WTC11 (cell line): ENCODE measurements at regions not wholly inside any gene's neighbourhood (a gene's known extent, or its start where the extent isn't known, plus 50 kb on each side); places are given as distances from the start of the nearest gene placed in this dataset.

Source experiments
- ATAC-seq: fragments of 200-7000 bp; cut with Tn5 transposase; 2 replicates; pipeline ENCODE4 v1.10.0; 2021; ENCODE audit warnings: mild to moderate bottlenecking, moderate library complexity
- CTCF ChIA-PET: fragments of 300-600 bp; sonication (Branson Sonifier 250); formaldehyde crosslinking; loops from one replicate; lab custom pipeline; 2021; ENCODE audit warnings: antibody characterized with exemption; lab: Charles Lee
- POLR2A ChIA-PET: fragments of 350-600 bp; sonication (Branson Sonifier 250); formaldehyde crosslinking; loops from one replicate; lab custom pipeline; 2021; ENCODE audit warnings: antibody characterized with exemption; lab: Charles Lee
- DNase-seq: peaks from one replicate; pipeline ENCODE4 v3.0.0; 2021; ENCODE audit warnings: low spot score
- H3K27ac Mint-ChIP-seq: 2 replicates; pipeline ENCODE4 v1.8.0; 2021; ENCODE audit warnings: mixed read lengths
- H3K27me3 Mint-ChIP-seq: 2 replicates; pipeline ENCODE4 v1.8.0; 2021; ENCODE audit warnings: low read depth, mild to moderate bottlenecking, moderate library complexity, mixed read lengths
- H3K36me3 Mint-ChIP-seq: 2 replicates; pipeline ENCODE4 v1.8.0; 2021; ENCODE audit warnings: mixed read lengths
- H3K4me1 Mint-ChIP-seq: 2 replicates; pipeline ENCODE4 v1.8.0; 2022; ENCODE audit warnings: mixed read lengths
- H3K4me3 Mint-ChIP-seq: 2 replicates; pipeline ENCODE4 v1.8.0; 2021; ENCODE audit warnings: mild to moderate bottlenecking, moderate library complexity, mixed read lengths
- H3K9me3 Mint-ChIP-seq: 2 replicates; pipeline ENCODE4 v1.8.0; 2021; ENCODE audit warnings: mixed read lengths
- CREB1 ChIP-seq: sonication (generic); formaldehyde crosslinking; IDR thresholded peaks from 2 replicates; pipeline ENCODE4 v1.8.0; 2023; ENCODE audit warnings: mild to moderate bottlenecking, missing genetic modification reagents
- ESRRA ChIP-seq: sonication (generic); formaldehyde crosslinking; IDR thresholded peaks from 2 replicates; pipeline ENCODE4 v1.8.1; 2022; ENCODE audit warnings: mild to moderate bottlenecking, missing genetic modification reagents, borderline replicate concordance
- GRHL2 ChIP-seq: fragments of 250-450 bp; sonication (Bioruptor Pico); IDR thresholded peaks from 2 replicates; pipeline ENCODE4 v1.8.0; 2022; ENCODE audit warnings: mild to moderate bottlenecking, moderate library complexity; ENCODE audit not compliant: insufficient replicate concordance, severe bottlenecking
- GTF2I ChIP-seq: fragments of 250-450 bp; sonication (Bioruptor Pico); conservative IDR thresholded peaks from 2 replicates; pipeline ENCODE4 v1.4.0; 2021; ENCODE audit warnings: mild to moderate bottlenecking
- NFYB ChIP-seq: sonication (generic); formaldehyde crosslinking; conservative IDR thresholded peaks from 2 replicates; pipeline ENCODE4 v1.8.0; 2022; ENCODE audit warnings: low read depth, missing genetic modification reagents
- RELA ChIP-seq: sonication (generic); formaldehyde crosslinking; IDR thresholded peaks from 2 replicates; pipeline ENCODE4 v1.8.1; 2022; ENCODE audit warnings: missing genetic modification reagents, mild to moderate bottlenecking, borderline replicate concordance
- TCF7 ChIP-seq: sonication (generic); formaldehyde crosslinking; IDR thresholded peaks from 2 replicates; pipeline ENCODE4 v1.8.0; 2022; ENCODE audit warnings: mild to moderate bottlenecking, low read depth, missing genetic modification reagents, moderate library complexity
- TEAD4 ChIP-seq: sonication (generic); formaldehyde crosslinking; IDR thresholded peaks from 2 replicates; pipeline ENCODE4 v1.8.0; 2022; ENCODE audit warnings: mild to moderate bottlenecking, missing genetic modification reagents
- ZBTB21 ChIP-seq: sonication (generic); formaldehyde crosslinking; IDR thresholded peaks from 2 replicates; pipeline ENCODE4 v1.8.1; 2023; ENCODE audit warnings: mild to moderate bottlenecking, missing genetic modification reagents, borderline replicate concordance
- ZNF232 ChIP-seq: sonication (generic); formaldehyde crosslinking; IDR thresholded peaks from 2 replicates; pipeline ENCODE4 v1.8.0; 2022; ENCODE audit warnings: mild to moderate bottlenecking, missing genetic modification reagents
- ZNF416 ChIP-seq: fragments of 250-450 bp; sonication (Bioruptor Pico); IDR thresholded peaks from 2 replicates; pipeline ENCODE4 v1.9.0; 2021; ENCODE audit warnings: mild to moderate bottlenecking, inconsistent platforms
- TF ChIP-seq, protein P1 (sequence below): sonication (generic); formaldehyde crosslinking; IDR thresholded peaks from 2 replicates; pipeline ENCODE4 v1.8.0; 2023; ENCODE audit warnings: mild to moderate bottlenecking, missing genetic modification reagents
- TF ChIP-seq, protein P2 (sequence below): sonication (generic); formaldehyde crosslinking; IDR thresholded peaks from 2 replicates; pipeline ENCODE4 v1.8.1; 2023; ENCODE audit warnings: mild to moderate bottlenecking, missing genetic modification reagents
- TF ChIP-seq, protein P3 (sequence below): fragments of 250-450 bp; sonication (Bioruptor Pico); IDR thresholded peaks from 2 replicates; pipeline ENCODE4 v1.8.0; 2021; ENCODE audit warnings: mild to moderate bottlenecking
- TF ChIP-seq, protein P4 (sequence below): sonication (generic); formaldehyde crosslinking; IDR thresholded peaks from 2 replicates; pipeline ENCODE4 v1.8.1; 2022; ENCODE audit warnings: low read depth, mild to moderate bottlenecking, moderate library complexity, missing genetic modification reagents, borderline replicate concordance
- TF ChIP-seq, protein P5 (sequence below): sonication (generic); formaldehyde crosslinking; IDR thresholded peaks from 2 replicates; pipeline ENCODE4 v1.8.1; 2023; ENCODE audit warnings: mild to moderate bottlenecking, missing genetic modification reagents, moderate library complexity
- TF ChIP-seq, protein P6 (sequence below): fragments of 250-450 bp; sonication (Bioruptor Pico); IDR thresholded peaks from 2 replicates; pipeline ENCODE4 v1.9.0; 2021; ENCODE audit warnings: mild to moderate bottlenecking
- TF ChIP-seq, protein P7 (sequence below): sonication (generic); formaldehyde crosslinking; IDR thresholded peaks from 2 replicates; pipeline ENCODE4 v1.8.1; 2023; ENCODE audit warnings: mild to moderate bottlenecking, missing genetic modification reagents, borderline replicate concordance

DNA sequence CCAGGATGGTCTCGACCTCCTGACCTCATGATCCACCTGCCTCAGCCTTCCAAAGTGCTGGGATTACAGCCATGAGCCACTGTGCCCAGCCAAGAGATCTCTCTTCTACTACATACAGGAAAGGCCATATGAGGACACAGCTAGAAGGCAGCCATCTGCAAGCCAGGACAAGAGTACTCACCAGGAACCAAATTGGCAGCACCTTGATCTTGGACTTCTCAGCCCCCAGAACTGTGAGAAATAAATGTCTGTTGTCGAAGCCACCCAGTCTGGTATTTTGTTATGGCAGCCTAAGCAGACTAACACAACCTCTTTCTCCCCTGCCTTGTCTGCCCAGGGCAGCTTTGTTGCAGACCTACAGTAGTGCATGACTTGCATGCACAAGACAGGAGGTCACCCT lies 211.3 kb upstream of the HAAO start (continued):
- TF ChIP-seq, protein P1, sequence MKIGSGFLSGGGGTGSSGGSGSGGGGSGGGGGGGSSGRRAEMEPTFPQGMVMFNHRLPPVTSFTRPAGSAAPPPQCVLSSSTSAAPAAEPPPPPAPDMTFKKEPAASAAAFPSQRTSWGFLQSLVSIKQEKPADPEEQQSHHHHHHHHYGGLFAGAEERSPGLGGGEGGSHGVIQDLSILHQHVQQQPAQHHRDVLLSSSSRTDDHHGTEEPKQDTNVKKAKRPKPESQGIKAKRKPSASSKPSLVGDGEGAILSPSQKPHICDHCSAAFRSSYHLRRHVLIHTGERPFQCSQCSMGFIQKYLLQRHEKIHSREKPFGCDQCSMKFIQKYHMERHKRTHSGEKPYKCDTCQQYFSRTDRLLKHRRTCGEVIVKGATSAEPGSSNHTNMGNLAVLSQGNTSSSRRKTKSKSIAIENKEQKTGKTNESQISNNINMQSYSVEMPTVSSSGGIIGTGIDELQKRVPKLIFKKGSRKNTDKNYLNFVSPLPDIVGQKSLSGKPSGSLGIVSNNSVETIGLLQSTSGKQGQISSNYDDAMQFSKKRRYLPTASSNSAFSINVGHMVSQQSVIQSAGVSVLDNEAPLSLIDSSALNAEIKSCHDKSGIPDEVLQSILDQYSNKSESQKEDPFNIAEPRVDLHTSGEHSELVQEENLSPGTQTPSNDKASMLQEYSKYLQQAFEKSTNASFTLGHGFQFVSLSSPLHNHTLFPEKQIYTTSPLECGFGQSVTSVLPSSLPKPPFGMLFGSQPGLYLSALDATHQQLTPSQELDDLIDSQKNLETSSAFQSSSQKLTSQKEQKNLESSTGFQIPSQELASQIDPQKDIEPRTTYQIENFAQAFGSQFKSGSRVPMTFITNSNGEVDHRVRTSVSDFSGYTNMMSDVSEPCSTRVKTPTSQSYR (CRISPR knock-in tag), result no peak
- TF ChIP-seq NFYB (CRISPR knock-in tag), result no peak
- TF ChIP-seq, protein P2, sequence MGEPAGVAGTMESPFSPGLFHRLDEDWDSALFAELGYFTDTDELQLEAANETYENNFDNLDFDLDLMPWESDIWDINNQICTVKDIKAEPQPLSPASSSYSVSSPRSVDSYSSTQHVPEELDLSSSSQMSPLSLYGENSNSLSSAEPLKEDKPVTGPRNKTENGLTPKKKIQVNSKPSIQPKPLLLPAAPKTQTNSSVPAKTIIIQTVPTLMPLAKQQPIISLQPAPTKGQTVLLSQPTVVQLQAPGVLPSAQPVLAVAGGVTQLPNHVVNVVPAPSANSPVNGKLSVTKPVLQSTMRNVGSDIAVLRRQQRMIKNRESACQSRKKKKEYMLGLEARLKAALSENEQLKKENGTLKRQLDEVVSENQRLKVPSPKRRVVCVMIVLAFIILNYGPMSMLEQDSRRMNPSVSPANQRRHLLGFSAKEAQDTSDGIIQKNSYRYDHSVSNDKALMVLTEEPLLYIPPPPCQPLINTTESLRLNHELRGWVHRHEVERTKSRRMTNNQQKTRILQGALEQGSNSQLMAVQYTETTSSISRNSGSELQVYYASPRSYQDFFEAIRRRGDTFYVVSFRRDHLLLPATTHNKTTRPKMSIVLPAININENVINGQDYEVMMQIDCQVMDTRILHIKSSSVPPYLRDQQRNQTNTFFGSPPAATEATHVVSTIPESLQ (CRISPR knock-in tag), result no peak
- TF ChIP-seq, protein P3, sequence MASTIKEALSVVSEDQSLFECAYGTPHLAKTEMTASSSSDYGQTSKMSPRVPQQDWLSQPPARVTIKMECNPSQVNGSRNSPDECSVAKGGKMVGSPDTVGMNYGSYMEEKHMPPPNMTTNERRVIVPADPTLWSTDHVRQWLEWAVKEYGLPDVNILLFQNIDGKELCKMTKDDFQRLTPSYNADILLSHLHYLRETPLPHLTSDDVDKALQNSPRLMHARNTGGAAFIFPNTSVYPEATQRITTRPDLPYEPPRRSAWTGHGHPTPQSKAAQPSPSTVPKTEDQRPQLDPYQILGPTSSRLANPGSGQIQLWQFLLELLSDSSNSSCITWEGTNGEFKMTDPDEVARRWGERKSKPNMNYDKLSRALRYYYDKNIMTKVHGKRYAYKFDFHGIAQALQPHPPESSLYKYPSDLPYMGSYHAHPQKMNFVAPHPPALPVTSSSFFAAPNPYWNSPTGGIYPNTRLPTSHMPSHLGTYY (CRISPR knock-in tag), result no peak
- TF ChIP-seq, protein P4, sequence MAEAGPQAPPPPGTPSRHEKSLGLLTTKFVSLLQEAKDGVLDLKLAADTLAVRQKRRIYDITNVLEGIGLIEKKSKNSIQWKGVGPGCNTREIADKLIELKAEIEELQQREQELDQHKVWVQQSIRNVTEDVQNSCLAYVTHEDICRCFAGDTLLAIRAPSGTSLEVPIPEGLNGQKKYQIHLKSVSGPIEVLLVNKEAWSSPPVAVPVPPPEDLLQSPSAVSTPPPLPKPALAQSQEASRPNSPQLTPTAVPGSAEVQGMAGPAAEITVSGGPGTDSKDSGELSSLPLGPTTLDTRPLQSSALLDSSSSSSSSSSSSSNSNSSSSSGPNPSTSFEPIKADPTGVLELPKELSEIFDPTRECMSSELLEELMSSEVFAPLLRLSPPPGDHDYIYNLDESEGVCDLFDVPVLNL (CRISPR knock-in tag), result no peak

DNA sequence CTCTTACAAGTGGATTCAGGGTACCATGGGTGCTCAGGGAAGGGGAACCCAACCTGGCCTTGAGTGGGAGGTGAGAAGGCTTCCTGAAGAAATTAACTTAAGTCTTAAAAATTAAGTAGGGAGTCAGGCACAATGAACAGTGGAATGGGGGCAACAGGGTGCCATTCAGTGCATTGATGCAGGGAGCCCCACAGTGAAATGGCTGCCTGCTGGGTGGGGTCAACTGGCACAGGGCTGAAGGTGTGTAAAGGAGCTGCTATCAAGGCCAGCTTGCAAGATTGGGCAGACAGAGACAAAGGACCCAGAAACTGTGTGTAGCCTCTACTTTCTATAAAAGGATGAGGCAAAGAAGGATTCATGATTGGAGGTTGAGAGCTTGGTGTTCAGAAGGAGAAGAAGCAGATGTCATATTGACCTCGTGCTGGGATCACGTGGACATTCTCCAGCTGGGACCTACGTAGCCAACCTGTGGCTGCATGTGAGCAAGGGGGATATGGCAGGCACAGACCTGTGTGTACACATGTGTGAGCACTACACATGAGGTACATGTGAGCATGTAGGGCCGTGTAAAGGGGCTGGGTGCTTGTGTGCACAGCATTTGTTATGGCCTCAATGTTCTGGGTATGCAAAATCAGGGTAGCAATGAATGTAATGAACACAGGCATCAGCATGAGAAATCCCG lies 209.5 kb upstream of the HAAO start:
- TF ChIP-seq, protein P5, sequence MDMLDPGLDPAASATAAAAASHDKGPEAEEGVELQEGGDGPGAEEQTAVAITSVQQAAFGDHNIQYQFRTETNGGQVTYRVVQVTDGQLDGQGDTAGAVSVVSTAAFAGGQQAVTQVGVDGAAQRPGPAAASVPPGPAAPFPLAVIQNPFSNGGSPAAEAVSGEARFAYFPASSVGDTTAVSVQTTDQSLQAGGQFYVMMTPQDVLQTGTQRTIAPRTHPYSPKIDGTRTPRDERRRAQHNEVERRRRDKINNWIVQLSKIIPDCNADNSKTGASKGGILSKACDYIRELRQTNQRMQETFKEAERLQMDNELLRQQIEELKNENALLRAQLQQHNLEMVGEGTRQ, result no peak
- TF ChIP-seq GTF2I (CRISPR knock-in tag) (no peak), ZBTB21 (CRISPR knock-in tag) (no peak), CREB1 (no peak), TCF7 (no peak), ESRRA (no peak), ZNF416 (CRISPR knock-in tag) (no peak), ZNF232 (CRISPR knock-in tag) (no peak), GRHL2 (CRISPR knock-in tag) (no peak), RELA (CRISPR knock-in tag) (no peak), TEAD4 (CRISPR knock-in tag) (no peak)
- TF ChIP-seq, protein P6, sequence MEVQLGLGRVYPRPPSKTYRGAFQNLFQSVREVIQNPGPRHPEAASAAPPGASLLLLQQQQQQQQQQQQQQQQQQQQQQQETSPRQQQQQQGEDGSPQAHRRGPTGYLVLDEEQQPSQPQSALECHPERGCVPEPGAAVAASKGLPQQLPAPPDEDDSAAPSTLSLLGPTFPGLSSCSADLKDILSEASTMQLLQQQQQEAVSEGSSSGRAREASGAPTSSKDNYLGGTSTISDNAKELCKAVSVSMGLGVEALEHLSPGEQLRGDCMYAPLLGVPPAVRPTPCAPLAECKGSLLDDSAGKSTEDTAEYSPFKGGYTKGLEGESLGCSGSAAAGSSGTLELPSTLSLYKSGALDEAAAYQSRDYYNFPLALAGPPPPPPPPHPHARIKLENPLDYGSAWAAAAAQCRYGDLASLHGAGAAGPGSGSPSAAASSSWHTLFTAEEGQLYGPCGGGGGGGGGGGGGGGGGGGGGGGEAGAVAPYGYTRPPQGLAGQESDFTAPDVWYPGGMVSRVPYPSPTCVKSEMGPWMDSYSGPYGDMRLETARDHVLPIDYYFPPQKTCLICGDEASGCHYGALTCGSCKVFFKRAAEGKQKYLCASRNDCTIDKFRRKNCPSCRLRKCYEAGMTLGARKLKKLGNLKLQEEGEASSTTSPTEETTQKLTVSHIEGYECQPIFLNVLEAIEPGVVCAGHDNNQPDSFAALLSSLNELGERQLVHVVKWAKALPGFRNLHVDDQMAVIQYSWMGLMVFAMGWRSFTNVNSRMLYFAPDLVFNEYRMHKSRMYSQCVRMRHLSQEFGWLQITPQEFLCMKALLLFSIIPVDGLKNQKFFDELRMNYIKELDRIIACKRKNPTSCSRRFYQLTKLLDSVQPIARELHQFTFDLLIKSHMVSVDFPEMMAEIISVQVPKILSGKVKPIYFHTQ, result no peak
- TF ChIP-seq, protein P7, sequence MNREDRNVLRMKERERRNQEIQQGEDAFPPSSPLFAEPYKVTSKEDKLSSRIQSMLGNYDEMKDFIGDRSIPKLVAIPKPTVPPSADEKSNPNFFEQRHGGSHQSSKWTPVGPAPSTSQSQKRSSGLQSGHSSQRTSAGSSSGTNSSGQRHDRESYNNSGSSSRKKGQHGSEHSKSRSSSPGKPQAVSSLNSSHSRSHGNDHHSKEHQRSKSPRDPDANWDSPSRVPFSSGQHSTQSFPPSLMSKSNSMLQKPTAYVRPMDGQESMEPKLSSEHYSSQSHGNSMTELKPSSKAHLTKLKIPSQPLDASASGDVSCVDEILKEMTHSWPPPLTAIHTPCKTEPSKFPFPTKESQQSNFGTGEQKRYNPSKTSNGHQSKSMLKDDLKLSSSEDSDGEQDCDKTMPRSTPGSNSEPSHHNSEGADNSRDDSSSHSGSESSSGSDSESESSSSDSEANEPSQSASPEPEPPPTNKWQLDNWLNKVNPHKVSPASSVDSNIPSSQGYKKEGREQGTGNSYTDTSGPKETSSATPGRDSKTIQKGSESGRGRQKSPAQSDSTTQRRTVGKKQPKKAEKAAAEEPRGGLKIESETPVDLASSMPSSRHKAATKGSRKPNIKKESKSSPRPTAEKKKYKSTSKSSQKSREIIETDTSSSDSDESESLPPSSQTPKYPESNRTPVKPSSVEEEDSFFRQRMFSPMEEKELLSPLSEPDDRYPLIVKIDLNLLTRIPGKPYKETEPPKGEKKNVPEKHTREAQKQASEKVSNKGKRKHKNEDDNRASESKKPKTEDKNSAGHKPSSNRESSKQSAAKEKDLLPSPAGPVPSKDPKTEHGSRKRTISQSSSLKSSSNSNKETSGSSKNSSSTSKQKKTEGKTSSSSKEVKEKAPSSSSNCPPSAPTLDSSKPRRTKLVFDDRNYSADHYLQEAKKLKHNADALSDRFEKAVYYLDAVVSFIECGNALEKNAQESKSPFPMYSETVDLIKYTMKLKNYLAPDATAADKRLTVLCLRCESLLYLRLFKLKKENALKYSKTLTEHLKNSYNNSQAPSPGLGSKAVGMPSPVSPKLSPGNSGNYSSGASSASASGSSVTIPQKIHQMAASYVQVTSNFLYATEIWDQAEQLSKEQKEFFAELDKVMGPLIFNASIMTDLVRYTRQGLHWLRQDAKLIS, result no peak
- Mint-ChIP-seq H3K27ac (no peak overlapping the region), H3K4me1 (peaks cover 7% of the 10 kb centered on the region), H3K36me3 (no peaks in the 10 kb centered on the region), H3K4me3 (no peak overlapping the region), H3K9me3 (0 out of 2 replicates have a peak, but pooled peaks cover 3% of the 10 kb centered on the region), H3K27me3 (no peaks in the 10 kb centered on the region)
- POLR2A ChIA-PET, result no interaction called here
- DNase-seq, result no peak
- CTCF ChIA-PET, result interaction anchor here (1.2 kb wide), 1 partner anchor 73 kb away, joined by 3 read pairs; no protein-coding TSS in a partner anchor
- no peak for ATAC-seq
